Retinal pigment epithelial cell (primary cell): ENCODE measurements at regions not wholly inside any gene's neighbourhood (a gene's known extent, or its start where the extent isn't known, plus 50 kb on each side); places are given as distances from the start of the nearest gene placed in this dataset.
"Not testable (repeated sequence)": the region's sequence is repeated elsewhere in the genome, so short reads cannot be mapped to it uniquely, and the experiment has no call there.

Source experiments
- DNase-seq: peaks from one replicate; pipeline ENCODE4 v3.0.0-alpha.2; 2010; ENCODE audit warnings: low read depth
- H3K4me3 ChIP-seq: 2 replicates; pipeline ENCODE4 v1.5.1; 2011; ENCODE audit warnings: mild to moderate bottlenecking, low read length, control low read depth, moderate library complexity
- CTCF ChIP-seq: conservative IDR thresholded peaks from 2 replicates; pipeline ENCODE4 v1.5.1; 2011; ENCODE audit warnings: low read depth, low read length, control low read depth, inconsistent platforms

GRCh38 chr1:90309806-90310205, 314.9 kb downstream of the ZNF326 start:
- DNase-seq = no peak
- no peak overlapping the region for H3K4me3 ChIP-seq
- TF ChIP-seq CTCF = no peak

DNA sequence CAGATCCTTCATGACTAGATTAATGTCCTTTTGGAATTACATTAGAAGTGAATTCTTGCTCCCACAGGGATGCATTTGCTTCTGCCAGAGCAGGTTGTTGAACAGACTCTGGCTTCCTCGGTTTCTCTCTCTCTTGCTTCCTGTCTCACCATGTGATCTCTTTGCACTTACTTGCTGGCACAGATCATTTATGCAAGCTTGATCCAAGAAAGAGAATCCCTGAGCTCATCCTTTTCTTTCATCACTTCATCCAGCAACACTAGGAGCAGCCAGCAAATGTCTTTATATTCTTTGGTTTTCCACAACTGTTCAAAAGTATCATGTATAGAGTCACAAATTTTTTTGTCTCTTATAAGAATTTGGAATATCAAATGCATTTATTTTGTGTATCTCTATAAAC, 313.5 kb downstream of the ZNF326 start:
- TF ChIP-seq CTCF = no peak
- no peak for DNase-seq
- H3K4me3 ChIP-seq = no peak overlapping the region

DNA sequence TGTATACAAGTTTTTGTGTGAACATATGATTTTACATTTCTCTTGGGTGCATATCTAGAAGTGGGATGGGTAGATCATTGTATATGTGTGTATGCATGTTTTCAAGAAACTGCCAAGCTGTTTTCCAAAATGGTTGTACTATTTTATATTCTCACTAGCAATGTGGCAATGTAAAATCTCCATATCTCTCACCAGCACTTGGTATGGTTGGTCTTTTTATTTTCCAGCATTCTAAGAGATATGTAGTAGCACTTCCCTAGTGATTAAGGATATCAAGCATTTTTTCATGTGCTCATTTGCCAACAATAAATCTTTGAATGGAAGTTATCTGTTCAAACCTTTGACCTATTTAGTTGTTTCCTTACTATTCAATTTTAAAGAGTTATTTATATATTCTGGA, 310.7 kb downstream of the ZNF326 start:
- no peak for TF ChIP-seq CTCF

GRCh38 chr1:90296327-90296726, 301.4 kb downstream of the ZNF326 start:
- no peak for TF ChIP-seq CTCF
- DNase-seq = no peak
- no peak overlapping the region for H3K4me3 ChIP-seq

More for the DNA sequence above, 310.7 kb downstream of the ZNF326 start:
- no peak for DNase-seq
- H3K4me3 ChIP-seq = no peak overlapping the region

GRCh38 chr1:90295534-90295933, 300.6 kb downstream of the ZNF326 start:
- H3K4me3 ChIP-seq = no peak overlapping the region
- no peak for DNase-seq
- no peak for TF ChIP-seq CTCF

GRCh38 chr1:90291431-90292216, 296.7 kb downstream of the ZNF326 start:
- DNase-seq = no peak
- no peak for TF ChIP-seq CTCF
- no peak overlapping the region for H3K4me3 ChIP-seq

- no peak for DNase-seq
- TF ChIP-seq CTCF = no peak
- H3K4me3 ChIP-seq = no peak overlapping the region
Measured at GRCh38 chr1:90282811-90283210, 287.9 kb downstream of the ZNF326 start.

- H3K4me3 ChIP-seq = not testable (repeated sequence)
Measured at GRCh38 chr1:90281886-90282285, 287.0 kb downstream of the ZNF326 start.

More at GRCh38 chr1:90281886-90282285, 287.0 kb downstream of the ZNF326 start:
- DNase-seq = not testable (repeated sequence)
